HG03066 (cell line): ENCODE measurements at regions not wholly inside any gene's neighbourhood (a gene's known extent, or its start where the extent isn't known, plus 50 kb on each side); places are given as distances from the start of the nearest gene placed in this dataset.
A peak's percentile ranks its signal among the peaks of the same experiment; 100 is the strongest.

Experiments used
- ATAC-seq: cut with Tn5 transposase; IDR thresholded peaks from one replicate; pipeline ENCODE4 v1.9.1; 2021; ENCODE audit warnings: low read depth; ENCODE audit not compliant: unreplicated experiment

- no peak for ATAC-seq
These were observed 109.1 kb upstream of the MDFIC2 start for GRCh38 chr3:70421506-70421905.

DNA sequence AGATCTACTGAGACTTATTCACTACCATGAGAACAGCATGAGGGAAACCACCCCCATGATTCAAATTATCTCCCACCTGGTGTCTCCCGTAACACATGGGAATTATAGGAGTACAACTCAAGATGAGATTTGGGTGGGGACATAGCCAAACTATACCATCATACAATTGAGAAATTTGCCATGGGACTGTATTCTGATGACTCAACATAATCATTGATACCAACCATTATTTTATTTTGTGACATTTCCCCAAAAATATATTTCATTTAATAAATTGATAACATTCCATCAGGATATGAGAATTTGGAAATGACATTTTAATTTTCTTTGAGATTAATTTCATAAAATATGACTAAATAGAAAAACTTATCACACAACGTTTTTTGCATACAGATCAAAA lies 96.6 kb upstream of the MDFIC2 start:
- no peak for ATAC-seq

- peak; percentile 84 for ATAC-seq
These were observed 87.8 kb upstream of the MDFIC2 start for GRCh38 chr3:70400194-70400593.

DNA sequence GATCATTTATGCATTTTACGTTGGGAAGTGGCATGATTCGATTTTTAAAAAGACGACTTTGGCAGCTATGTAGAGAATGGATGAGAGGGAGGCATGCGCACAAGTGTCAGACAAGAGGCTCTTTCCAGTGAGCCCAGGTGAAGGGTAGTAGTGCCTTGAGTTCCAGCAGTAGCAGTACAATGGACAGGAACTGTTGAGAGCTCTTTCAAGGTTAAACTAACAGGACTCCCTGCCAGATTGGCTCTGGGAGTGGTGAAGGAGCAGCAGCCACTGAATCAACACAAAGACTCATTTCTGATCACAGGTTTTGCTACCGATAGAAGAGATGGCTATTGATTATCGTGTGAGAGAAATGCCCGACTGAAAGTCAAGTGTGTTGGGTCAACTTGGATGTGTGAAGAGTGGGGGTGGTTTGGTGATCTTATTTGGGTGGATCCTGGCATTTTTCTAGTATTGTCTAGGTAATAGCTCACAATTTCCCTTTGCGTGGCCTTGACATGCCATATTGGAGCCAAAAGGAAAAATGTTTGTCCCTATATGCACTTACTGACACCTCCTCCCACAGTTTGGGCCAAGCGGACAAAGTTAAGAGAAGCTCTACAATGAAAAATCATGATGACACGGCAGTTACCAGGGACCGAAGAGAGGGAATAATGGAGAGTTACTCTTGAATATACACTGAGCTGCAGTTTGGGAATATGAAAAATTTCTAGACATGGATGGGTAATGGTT lies 81.6 kb upstream of the MDFIC2 start:
- no peak for ATAC-seq

DNA sequence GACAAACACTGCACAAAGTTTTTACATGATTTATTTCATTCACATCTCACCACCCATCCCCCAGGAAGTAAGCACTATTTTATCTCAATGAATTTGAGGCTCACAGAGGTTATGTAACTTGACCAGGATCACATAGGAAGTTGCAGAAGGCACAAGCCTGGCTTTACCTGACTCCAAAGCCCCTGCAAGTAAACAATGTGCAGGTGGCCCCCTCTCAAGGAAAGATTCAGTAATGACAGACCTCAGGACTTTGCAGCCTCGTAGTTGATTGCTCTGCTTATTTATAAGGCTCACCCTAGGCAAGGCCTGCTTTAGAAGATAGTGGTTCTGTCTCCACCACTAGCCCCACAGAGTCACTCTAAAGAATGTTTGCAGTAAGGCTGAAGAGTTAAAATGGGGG lies 79.8 kb upstream of the MDFIC2 start:
- no peak for ATAC-seq

- ATAC-seq = no peak
These were observed 75.5 kb upstream of the MDFIC2 start for GRCh38 chr3:70387889-70388288.

DNA sequence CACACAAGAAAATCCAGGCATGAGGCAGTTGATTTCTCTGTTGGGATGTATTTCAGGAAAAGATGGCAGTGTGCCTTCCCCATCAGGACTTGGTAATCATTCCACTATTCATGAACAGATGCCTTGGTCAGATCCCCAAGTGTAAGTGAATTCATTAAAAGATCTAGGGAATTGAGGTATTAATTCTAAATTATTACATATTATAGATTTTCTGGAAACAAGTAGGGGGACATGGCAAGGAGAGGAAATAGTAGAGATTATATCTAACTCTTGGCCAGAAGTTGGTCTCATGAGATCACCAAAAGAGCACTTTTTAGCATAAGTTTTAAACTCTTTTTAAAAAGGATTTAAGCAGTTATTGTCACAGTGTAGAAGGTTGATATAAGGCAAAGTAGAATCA lies 74.4 kb upstream of the MDFIC2 start:
- no peak for ATAC-seq

DNA sequence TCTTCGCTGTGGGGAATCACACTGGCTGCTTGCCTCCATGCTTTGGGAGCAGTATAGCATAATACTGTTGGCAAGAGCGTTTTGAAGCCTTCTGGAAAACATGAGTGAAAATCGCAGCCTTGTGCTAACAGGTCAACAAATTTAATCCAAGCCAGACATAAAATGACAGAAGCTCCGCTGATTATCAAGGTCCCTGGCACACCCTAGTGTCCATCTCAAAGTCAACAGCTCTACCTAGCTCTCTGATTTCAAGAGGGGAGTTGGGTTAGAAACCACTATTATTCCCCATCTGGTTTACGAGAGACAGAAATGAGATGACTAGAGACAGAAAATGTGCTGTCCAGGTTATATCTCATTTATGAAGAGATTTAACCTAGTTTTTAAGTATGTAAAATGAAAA lies 73.6 kb upstream of the MDFIC2 start:
- no peak for ATAC-seq

GRCh38 chr3:70383360-70383831 lies 71.0 kb upstream of the MDFIC2 start:
- ATAC-seq = peak; percentile 94

GRCh38 chr3:70374179-70374578 lies 61.7 kb upstream of the MDFIC2 start:
- ATAC-seq = no peak
